HG03432 (cell line): ENCODE measurements at regions not wholly inside any gene's neighbourhood (a gene's known extent, or its start where the extent isn't known, plus 50 kb on each side); places are given as distances from the start of the nearest gene placed in this dataset.
A peak's percentile ranks its signal among the peaks of the same experiment; 100 is the strongest.

Experiments
- ATAC-seq: cut with Tn5 transposase; IDR thresholded peaks from one replicate; pipeline ENCODE4 v1.9.1; 2021; ENCODE audit warnings: mild to moderate bottlenecking, moderate library complexity; ENCODE audit not compliant: unreplicated experiment

DNA sequence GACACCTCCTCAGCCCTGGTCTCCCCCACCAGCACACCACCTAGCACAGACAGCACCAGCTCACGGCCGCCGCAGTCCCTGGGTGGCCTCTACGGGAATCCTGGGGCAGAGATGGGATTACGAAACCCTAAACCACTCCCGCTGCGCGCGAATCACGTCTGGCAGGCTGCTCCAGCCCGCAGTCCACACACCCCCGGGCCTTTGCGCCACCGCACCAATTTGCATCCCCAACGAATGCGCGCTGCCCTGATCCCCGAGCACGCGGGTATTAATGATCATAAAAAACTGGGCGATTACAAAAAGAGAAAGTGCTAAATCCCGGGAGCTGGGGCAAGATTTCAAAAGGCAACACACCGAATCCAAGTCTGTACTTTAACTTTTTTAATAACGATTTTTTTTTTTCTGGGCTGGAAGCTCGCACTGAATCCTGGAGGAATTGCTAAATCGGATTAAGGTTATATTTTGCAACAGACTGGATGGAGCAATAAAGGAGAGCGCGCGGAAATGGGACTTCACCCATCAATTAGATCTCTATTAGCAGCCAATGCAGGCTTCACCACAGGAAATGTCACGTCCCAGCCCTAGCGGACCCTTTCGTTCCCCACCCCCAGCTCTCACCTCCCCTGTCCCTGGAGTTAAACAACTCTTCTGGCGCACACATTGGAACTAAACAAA is 69.8 kb upstream of the TMEM33 start:
- ATAC-seq = no peak

DNA sequence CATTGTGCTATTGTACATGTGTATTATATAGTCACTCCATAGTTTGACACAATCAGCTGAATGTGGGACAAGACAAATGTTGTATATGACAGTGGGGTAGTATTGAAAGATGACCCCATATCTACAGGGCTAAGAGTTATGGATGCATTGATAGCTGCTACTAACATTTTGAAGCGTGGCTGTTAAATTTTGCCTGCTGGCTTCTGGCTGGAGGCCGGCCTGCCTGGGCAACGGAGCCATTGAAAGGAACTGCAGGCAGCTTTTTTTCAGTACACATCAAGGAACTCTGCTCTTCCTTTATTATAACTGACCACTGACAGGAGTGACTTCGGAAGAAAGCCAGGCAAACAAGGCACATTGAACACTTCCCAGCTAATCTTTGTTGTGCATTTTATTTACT is 76.1 kb upstream of the TMEM33 start:
- no peak for ATAC-seq

DNA sequence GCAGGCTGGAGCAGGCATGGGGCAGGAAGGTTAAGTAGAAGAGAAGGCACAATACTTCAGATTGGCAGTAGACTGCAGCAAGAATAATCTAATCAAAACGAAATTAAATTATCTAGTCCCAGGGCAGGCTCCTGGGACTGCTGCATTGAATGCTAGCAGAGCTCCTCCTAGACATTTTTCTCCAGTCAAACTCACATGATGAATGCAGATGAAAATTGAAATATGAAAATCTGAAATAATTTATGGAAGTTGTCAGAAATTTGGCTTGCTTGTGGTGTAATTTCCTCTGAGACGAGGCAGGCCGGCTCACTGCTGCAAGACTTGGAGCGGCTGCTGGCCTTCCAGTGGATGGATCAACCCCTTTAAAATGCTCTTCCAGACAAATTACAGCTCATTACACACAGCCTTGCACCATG is 78.0 kb upstream of the TMEM33 start:
- no peak for ATAC-seq

GRCh38 chr4:41856797-41857196 is 78.4 kb upstream of the TMEM33 start:
- no peak for ATAC-seq

DNA sequence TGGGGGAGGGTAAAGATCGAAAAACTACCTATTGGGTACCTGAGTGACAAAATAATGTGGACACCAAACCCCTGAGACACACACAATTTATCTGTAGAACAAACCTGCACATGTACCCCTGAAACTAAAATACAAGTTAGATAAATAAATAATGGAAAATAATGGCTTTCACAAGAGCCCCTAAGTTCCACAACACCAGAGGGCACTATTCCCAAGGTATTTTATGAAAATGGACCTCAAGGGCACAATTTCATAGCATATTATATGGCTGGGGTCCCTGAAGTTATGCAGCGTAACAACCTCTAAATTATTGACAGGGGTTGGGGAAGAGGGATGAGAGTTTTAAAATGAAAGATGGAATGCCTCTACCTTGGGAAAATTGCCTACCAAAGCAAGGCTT is 81.3 kb upstream of the TMEM33 start:
- ATAC-seq = no peak

DNA sequence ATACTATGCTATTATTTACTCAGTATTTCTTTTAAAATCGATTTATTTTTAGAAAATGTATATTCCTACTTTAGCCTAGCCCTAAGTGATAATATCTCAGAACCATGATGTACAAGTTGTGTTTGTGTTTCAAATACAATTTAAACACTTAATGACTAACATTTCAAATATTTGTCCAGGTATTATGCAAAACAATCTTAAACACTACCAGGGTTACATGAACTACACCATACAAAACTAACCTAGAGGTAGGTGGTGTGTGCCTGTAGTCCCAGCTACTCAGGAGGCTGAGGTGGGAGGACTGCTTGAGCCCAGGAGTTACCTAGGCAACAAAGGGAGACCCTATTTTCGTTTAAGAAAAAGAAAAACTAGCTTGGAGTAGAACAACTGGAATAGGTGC is 83.0 kb upstream of the TMEM33 start:
- no peak for ATAC-seq

DNA sequence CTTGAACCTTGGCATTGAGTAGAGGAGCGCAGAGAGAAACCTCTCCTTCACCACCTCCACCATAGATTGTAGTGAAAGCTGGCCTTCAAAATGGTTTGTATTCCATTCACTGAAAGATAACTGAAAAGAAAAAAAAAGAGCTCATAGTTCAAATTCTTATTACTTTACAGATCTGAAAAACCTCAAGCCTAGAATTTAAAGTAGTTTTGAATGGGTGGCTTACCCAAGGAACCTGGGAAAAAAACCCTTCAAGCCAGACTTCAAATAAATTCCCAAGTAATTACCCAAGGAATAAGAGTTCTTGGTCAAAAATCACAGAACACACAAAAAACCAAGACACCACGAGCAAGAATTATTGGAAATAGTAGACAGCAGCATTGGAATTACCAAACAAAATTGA is 83.6 kb upstream of the TMEM33 start:
- ATAC-seq = no peak

GRCh38 chr4:41844327-41844726 is 90.9 kb upstream of the TMEM33 start:
- no peak for ATAC-seq

- peak; percentile 76 for ATAC-seq
Observed at GRCh38 chr4:41839916-41840854, 91.7 kb upstream of the PHOX2B start.

DNA sequence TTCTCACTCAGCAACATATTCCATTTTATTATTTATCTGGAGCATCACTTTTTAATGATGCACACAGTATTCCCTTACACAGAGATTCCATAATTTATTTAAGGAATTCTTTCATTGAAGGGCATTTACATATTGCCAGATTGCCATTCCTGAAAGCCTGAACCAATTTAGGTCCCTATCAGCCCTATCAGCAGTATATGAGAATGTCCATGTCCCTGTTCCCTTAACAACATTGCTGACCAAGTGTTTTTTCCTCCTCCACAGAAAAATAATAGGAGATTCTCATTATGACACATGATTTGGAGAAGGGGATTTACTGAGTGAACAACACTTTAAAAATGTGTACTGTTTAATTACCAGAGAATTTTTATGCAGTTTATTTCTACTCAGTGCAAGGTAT is 90.1 kb upstream of the PHOX2B start:
- no peak for ATAC-seq

- no peak for ATAC-seq
Observed at GRCh38 chr4:41835321-41835995, 86.9 kb upstream of the PHOX2B start.

- no peak for ATAC-seq
Observed at GRCh38 chr4:41832961-41833360, 84.4 kb upstream of the PHOX2B start.

- no peak for ATAC-seq
Observed at GRCh38 chr4:41822325-41822724, 73.8 kb upstream of the PHOX2B start.

DNA sequence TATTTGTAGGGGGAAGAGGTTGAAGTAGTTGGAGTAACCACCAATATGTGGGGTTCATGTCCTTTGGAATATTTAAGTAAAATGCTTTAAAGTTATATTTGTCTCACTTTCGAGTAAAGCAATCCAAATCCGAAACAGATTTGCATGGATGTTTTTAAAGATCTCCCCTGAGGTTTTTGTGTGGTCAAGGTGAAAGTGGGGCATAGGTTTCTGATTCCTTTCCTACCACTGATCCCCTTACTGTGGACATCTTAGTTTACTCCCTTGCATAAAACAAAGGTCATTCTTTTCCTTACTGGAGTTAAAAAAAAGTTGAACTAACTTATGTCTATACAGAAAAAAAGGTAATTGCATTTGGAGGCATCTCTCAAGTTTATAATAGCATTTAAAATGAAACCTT is 71.9 kb upstream of the PHOX2B start:
- no peak for ATAC-seq

GRCh38 chr4:41819621-41820020 is 71.1 kb upstream of the PHOX2B start:
- no peak for ATAC-seq

- no peak for ATAC-seq
Observed at GRCh38 chr4:41815473-41815872, 66.9 kb upstream of the PHOX2B start.

- no peak for ATAC-seq
Observed at GRCh38 chr4:41814565-41814964, 66.0 kb upstream of the PHOX2B start.

GRCh38 chr4:41806807-41807206 is 58.3 kb upstream of the PHOX2B start:
- no peak for ATAC-seq

- ATAC-seq = no peak
Observed at GRCh38 chr4:41802590-41802989, 54.1 kb upstream of the PHOX2B start.

DNA sequence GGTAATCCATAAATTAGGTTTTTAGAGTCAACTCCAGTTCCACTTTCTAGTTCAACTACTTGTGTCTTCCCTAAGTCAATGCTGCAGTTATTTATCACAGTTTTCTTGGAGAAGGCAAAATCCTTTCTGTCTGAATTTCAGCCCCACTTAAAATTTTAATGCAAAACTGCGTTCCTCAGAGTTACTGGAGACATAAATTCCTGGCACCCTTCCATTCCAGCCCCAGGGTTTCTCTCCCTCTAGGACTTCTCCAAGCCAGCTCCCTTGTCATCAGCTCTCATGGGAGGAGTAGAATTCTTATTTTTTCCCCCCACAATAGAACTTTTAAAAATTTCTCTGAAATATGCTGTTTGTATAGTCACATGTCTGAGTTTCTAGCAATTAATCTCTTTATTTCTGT is 50.6 kb upstream of the PHOX2B start:
- ATAC-seq = no peak
